SHP77 (cell line): ENCODE measurements at regions not wholly inside any gene's neighbourhood (a gene's known extent, or its start where the extent isn't known, plus 50 kb on each side); places are given as distances from the start of the nearest gene placed in this dataset.

Source experiments
- DNase-seq, 2 experiments: peaks; one replicate each; lab custom pipeline; 2025; lab: John Stamatoyannopoulos, UW

GRCh38 chr1:81392526-81393226 is 408.1 kb upstream of the ADGRL2 start:
- no peak for DNase-seq

GRCh38 chr1:81391125-81391828 is 409.5 kb upstream of the ADGRL2 start:
- DNase-seq = peak; percentile 39 to 64

- no peak for DNase-seq
Observed at GRCh38 chr1:81388435-81388834, 412.3 kb upstream of the ADGRL2 start.

GRCh38 chr1:81387446-81387845 is 413.3 kb upstream of the ADGRL2 start:
- DNase-seq = no peak

GRCh38 chr1:81382561-81382960 is 418.2 kb upstream of the ADGRL2 start:
- DNase-seq = no peak

GRCh38 chr1:81381881-81382280 is 418.9 kb upstream of the ADGRL2 start:
- no peak for DNase-seq

GRCh38 chr1:81380436-81380835 is 420.3 kb upstream of the ADGRL2 start:
- DNase-seq = no peak

GRCh38 chr1:81379430-81379829 is 421.3 kb upstream of the ADGRL2 start:
- no peak for DNase-seq

- no peak for DNase-seq
Observed at GRCh38 chr1:81377406-81377805, 423.3 kb upstream of the ADGRL2 start.

GRCh38 chr1:81375884-81376548 is 424.7 kb upstream of the ADGRL2 start:
- no peak for DNase-seq

- no peak for DNase-seq
Observed at GRCh38 chr1:81374481-81374880, 426.3 kb upstream of the ADGRL2 start.

GRCh38 chr1:81371864-81372263 is 428.9 kb upstream of the ADGRL2 start:
- no peak for DNase-seq

- DNase-seq = no peak
Observed at GRCh38 chr1:81369833-81370232, 430.9 kb upstream of the ADGRL2 start.

- DNase-seq = no peak
Observed at GRCh38 chr1:81366173-81366572, 434.6 kb upstream of the ADGRL2 start.

GRCh38 chr1:81364088-81364487 is 436.6 kb upstream of the ADGRL2 start:
- no peak for DNase-seq

- no peak for DNase-seq
Observed at GRCh38 chr1:81358151-81358550, 442.6 kb upstream of the ADGRL2 start.

GRCh38 chr1:81351864-81352263 is 448.9 kb upstream of the ADGRL2 start:
- DNase-seq = no peak

GRCh38 chr1:81349194-81349965 is 451.4 kb upstream of the ADGRL2 start:
- DNase-seq = no peak

GRCh38 chr1:81345110-81345509 is 455.6 kb upstream of the ADGRL2 start:
- no peak for DNase-seq

GRCh38 chr1:81340239-81340638 is 460.5 kb upstream of the ADGRL2 start:
- no peak for DNase-seq

GRCh38 chr1:81337226-81337625 is 463.5 kb upstream of the ADGRL2 start:
- DNase-seq = no peak

- DNase-seq = no peak
Observed at GRCh38 chr1:81335876-81336275, 464.9 kb upstream of the ADGRL2 start.
